ENCODE measurements at regions not wholly inside any gene's neighbourhood (a gene's known extent, or its start where the extent isn't known, plus 50 kb on each side); places are given as distances from the start of the nearest gene placed in this dataset.

DNA sequence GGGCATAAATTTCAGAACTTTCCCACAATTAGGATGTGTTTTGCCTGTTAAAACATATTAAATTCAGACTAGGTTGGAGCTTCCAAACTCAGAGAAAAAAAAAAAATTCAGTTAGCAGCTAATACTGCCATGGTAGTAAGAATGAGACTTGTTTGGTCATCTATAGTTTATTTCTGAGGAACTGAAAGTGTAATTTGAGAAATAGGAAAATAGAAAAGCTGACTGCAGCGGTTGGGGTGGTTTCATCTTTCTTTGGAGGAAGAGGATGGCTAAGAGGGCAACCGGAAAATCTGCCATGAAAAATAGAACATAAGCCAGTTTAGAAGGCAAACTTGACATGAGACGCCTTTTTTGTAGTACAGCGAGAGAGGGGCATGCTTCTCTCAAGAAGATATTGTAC lies 371.2 kb upstream of the ROBO2 start:
- no peak for DNase-seq (ENCODE audit: low read depth)
- no peak overlapping the region for H3K4me3 ChIP-seq (ENCODE audit: low read depth, low read length)
- TF ChIP-seq, protein P1, sequence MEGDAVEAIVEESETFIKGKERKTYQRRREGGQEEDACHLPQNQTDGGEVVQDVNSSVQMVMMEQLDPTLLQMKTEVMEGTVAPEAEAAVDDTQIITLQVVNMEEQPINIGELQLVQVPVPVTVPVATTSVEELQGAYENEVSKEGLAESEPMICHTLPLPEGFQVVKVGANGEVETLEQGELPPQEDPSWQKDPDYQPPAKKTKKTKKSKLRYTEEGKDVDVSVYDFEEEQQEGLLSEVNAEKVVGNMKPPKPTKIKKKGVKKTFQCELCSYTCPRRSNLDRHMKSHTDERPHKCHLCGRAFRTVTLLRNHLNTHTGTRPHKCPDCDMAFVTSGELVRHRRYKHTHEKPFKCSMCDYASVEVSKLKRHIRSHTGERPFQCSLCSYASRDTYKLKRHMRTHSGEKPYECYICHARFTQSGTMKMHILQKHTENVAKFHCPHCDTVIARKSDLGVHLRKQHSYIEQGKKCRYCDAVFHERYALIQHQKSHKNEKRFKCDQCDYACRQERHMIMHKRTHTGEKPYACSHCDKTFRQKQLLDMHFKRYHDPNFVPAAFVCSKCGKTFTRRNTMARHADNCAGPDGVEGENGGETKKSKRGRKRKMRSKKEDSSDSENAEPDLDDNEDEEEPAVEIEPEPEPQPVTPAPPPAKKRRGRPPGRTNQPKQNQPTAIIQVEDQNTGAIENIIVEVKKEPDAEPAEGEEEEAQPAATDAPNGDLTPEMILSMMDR (conservative IDR thresholded peaks at IDR 0.05; ENCODE audit: low read depth, low read length) = no peak

DNA sequence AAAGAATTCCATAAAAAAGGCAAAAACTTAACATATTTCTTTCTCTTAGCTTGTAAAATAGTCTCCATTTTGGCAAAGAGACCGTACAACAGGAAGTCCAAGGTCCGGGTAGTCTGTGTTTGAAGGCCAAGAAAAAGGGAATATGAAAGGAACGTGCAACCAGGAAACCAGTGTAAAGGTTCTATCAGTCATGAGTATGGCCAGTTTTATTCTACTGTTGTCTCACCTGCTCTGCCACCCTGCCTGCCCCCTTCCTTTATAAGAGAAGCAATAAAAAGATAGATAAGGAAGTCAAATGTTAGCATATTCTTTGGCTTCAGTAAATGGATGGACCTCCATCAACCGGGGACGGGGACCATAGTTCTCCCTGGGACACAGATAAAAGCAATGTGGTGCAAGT lies 370.6 kb upstream of the ROBO2 start:
- no peak for DNase-seq (ENCODE audit: low read depth)
- TF ChIP-seq, protein P1 (conservative IDR thresholded peaks at IDR 0.05; ENCODE audit: low read depth, low read length) = no peak
- H3K4me3 ChIP-seq (ENCODE audit: low read depth, low read length) = no peak overlapping the region

DNA sequence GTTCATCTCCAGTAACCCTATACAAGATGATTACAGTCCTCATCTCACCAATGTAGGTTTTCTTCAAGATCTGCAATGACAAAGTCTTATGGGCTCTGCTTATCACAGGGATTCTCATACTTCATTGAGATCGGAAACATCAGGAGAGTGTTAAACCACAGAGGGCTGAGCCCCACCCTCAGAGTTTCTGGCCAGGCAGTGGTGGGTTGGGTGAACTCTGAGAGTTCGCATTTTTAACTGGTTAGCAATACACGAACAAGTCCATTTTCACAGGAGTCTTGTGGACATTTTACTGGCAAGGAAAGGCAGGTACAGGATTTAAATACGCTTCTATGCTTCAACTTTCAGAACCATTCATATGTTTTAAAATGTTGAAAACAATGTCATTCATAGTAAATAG lies 366.7 kb upstream of the ROBO2 start:
- no peak overlapping the region for H3K4me3 ChIP-seq (ENCODE audit: low read depth, low read length)
- TF ChIP-seq, protein P1 (conservative IDR thresholded peaks at IDR 0.05; ENCODE audit: low read depth, low read length) = no peak
- DNase-seq (ENCODE audit: low read depth) = no peak

DNA sequence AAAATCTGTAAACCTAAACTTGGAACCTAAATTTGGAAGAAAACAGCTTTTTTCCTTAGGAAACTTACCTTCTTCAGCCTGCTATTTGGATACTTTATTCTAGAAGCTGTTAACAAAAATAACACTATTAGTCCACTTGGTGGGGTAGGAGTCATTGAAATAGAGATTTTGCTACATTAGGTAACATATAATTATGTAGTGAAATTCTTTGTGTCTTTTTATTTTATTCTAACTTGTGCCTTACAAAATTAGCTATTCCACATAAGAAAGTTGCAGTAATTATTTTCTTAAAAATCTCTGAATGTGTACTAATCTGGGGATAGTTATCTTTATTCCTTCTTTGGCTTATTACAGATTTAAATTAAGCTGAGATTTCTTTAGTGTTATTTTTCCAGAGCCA lies 360.4 kb upstream of the ROBO2 start:
- no peak for DNase-seq (ENCODE audit: low read depth)
- TF ChIP-seq, protein P1 (conservative IDR thresholded peaks at IDR 0.05; ENCODE audit: low read depth, low read length) = no peak
- no peak overlapping the region for H3K4me3 ChIP-seq (ENCODE audit: low read depth, low read length)

DNA sequence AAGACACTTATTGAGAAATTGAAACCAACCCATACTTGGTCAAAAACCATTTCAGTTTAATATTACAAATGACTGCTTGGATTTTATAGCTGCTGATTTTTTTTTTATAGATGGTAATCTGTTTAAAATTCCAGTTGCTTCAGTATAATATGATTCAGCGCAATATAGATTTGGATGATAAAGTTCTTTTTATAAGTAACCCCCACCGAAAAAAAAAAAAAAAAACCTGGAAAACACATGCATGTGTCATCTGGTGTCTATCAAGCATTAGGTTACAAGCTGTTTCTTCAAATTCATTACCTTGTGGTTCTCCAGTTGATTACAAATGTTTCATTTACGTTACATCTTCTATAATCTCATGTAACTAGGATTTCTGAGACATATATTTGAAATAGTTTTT lies 356.6 kb upstream of the ROBO2 start:
- DNase-seq (ENCODE audit: low read depth) = no peak
- TF ChIP-seq, protein P1 (conservative IDR thresholded peaks at IDR 0.05; ENCODE audit: low read depth, low read length) = no peak

DNA sequence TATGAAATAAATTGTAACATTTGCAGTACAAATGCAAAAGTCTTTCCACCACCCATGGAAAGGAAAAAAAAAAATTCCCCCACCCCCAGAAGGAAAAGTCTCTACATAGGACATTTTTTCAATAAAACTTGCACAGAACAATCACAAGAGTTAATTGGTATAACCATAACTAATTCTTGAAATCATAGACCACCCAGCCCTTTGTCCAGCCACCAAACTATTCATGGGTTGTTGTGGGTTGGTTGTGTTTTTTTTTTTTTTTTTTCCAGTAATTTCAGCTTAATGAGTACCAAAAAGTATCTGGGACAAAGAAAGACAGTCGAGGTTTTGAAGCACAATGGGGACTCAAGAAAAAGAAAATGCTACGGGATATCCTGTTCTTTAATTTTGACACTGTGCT lies 355.0 kb upstream of the ROBO2 start:
- H3K4me3 ChIP-seq (ENCODE audit: low read depth, low read length) = no peak overlapping the region
- TF ChIP-seq, protein P1 (conservative IDR thresholded peaks at IDR 0.05; ENCODE audit: low read depth, low read length) = no peak
- DNase-seq (ENCODE audit: low read depth) = no peak

More for the DNA sequence above, 356.6 kb upstream of the ROBO2 start:
- no peak overlapping the region for H3K4me3 ChIP-seq (ENCODE audit: low read depth, low read length)

DNA sequence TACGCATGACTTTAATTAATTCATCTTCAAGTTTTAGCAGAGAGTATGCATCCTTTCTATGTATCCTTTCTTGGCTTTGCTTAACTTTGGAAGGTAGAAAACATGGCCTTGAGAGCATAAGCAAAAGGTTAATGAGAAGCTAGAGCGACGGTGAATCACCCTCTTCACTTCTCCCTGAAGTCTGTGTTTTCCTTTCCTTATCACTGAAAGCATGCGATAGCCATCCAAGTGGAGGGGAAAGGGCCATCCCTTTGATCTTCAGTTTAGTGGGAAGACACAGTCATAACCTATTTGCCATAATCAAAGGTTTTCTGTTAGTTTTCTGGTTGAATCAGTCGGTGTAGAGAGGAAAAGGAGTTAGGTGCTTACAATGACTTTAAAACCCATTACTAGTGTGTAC lies 354.0 kb upstream of the ROBO2 start:
- peak; percentile 23 for DNase-seq (ENCODE audit: low read depth)
- TF ChIP-seq, protein P1 (conservative IDR thresholded peaks at IDR 0.05; ENCODE audit: low read depth, low read length) = no peak
- no peak overlapping the region for H3K4me3 ChIP-seq (ENCODE audit: low read depth, low read length)
